Psoas muscle (tissue), 7 donors: ENCODE measurements at regions not wholly inside any gene's neighbourhood (a gene's known extent, or its start where the extent isn't known, plus 50 kb on each side); places are given as distances from the start of the nearest gene placed in this dataset.
"Not testable (repeated sequence)": the region's sequence is repeated elsewhere in the genome, so short reads cannot be mapped to it uniquely, and the experiment has no call there.

ENCODE experiments used
- ATAC-seq, 4 donors: fragments of 200-7000 bp; cut with Tn5 transposase; one replicate each; pipeline ENCODE4 v1.9.1; 2020; ENCODE audit warnings: moderate library complexity in 3 of 4, mild to moderate bottlenecking in 2 of 4
- DNase-seq, 2 donors: peaks; one replicate each; pipeline ENCODE4 v3.0.0-alpha.2; 2020
- H3K27ac ChIP-seq: fragments of 200-600 bp; one replicate; pipeline ENCODE4 v1.8.0; 2022
- H3K27me3 ChIP-seq, 3 donors: fragments of 200-600 bp in 1 of 3; one replicate each; pipeline versions ENCODE4 v1.6.1 to v1.8.0; 2013 to 2022; ENCODE audit warnings: low read length in 2 of 3, mild to moderate bottlenecking in 2 of 3, moderate library complexity in 1 of 3; ENCODE audit not compliant: insufficient read depth in 3 of 3
- H3K36me3 ChIP-seq, 2 donors: fragments of 200-600 bp in 1 of 2; one replicate each; pipeline versions ENCODE4 v1.6.1 to v1.8.0; 2013 to 2022; ENCODE audit warnings: low read depth in 1 of 2, mild to moderate bottlenecking in 1 of 2, moderate library complexity in 1 of 2; ENCODE audit not compliant: insufficient read depth in 1 of 2
- H3K4me1 ChIP-seq: fragments of 200-600 bp; one replicate; pipeline ENCODE4 v1.8.0; 2022
- H3K4me3 ChIP-seq: fragments of 200-600 bp; one replicate; pipeline ENCODE4 v1.8.0; 2022; ENCODE audit warnings: mild to moderate bottlenecking
- H3K9me3 ChIP-seq: fragments of 200-600 bp; one replicate; pipeline ENCODE4 v1.8.0; 2022
- WGBS, 3 donors: extraction: QIAGEN DNeasy Blood & Tissue Kit; methylation state at CpG; one replicate each; pipeline versions ENCODE4 v1.1.6 to v1.1.7; 2013; 5-methylcytosine and 5-hydroxymethylcytosine counted together
- intact Hi-C, 2 donors: fragments of 100-400 bp; cut with DNase I; formaldehyde crosslinking; loops; one replicate each; pipeline versions ENCODE4 v1.11.0 to v1.14.2; 2022
- TF ChIP-seq, protein P1 (sequence below): fragments of 200-600 bp; IDR thresholded peaks from one replicate; pipeline ENCODE4 v1.8.0; 2022; ENCODE audit warnings: antibody characterized with exemption
- donor health status: healthy with polysubstance abuse.
- donor health status: DM: no; HTN: no; CAD: no; lungs with moderate emphysema.
- donor health status: Bipolar disorder and iron deficiency.
- donor health status: healthy.
- donor health status: DM: yes; HTN: yes; CAD: no.
- donor health status: DM: no; HTN: no; CAD: no.
- donor health status: DM: yes; HTN: yes; CAD: no.

DNA sequence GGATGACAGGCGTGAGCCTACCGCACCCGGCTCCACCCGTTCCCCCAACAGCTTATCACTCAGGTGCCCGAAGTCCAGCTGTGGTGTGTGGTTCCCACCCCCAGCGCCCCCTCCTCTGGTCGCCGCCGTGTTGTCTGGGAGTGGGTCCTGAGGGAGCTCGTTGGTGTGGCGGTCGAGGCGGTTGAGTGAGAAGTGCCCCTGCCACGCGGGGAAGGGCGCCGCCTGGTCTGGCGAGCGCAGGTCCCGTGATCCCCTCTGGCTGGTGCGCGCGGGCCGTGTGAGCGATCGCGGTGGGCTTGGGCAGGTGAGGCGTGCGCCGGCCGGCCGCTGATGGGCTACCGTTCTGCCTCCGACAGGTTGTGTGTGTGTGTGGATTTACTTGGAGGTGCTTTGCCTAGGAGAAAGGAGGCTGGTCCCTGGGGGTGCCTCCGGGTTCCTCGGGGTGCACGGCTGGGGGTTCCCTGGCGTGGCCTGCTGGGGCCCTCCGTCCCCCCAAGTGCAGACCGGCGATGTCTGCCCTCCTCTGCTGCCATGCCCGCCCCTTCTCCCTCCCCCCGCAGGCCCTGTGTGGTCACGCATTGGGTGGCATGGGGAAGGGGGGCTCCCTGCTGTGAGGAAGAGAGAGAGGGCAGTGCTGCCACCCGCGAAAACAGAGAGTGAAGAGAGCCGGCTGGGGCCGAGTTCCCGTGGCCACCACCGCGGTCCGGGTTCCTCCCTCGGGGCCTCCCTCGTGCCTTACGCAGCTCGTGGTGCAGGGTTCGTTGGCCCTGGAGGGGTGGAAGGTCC, 336.0 kb upstream of the DEFB115 start:
- intact Hi-C loops, result no loop called here
- Histone ChIP-seq H3K27ac (no peak overlapping the region), H3K9me3 (peaks cover 4% of the 10 kb centered on the region), H3K4me1 (no peaks in the 10 kb centered on the region), H3K4me3 (no peak overlapping the region), H3K27me3 (no peaks in the 10 kb centered on the region), H3K36me3 (no peaks in the 10 kb centered on the region)
- no peak for ATAC-seq
- TF ChIP-seq, protein P1, sequence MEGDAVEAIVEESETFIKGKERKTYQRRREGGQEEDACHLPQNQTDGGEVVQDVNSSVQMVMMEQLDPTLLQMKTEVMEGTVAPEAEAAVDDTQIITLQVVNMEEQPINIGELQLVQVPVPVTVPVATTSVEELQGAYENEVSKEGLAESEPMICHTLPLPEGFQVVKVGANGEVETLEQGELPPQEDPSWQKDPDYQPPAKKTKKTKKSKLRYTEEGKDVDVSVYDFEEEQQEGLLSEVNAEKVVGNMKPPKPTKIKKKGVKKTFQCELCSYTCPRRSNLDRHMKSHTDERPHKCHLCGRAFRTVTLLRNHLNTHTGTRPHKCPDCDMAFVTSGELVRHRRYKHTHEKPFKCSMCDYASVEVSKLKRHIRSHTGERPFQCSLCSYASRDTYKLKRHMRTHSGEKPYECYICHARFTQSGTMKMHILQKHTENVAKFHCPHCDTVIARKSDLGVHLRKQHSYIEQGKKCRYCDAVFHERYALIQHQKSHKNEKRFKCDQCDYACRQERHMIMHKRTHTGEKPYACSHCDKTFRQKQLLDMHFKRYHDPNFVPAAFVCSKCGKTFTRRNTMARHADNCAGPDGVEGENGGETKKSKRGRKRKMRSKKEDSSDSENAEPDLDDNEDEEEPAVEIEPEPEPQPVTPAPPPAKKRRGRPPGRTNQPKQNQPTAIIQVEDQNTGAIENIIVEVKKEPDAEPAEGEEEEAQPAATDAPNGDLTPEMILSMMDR, result no peak
- DNase-seq, result no peak
- 78 to 86% (median 83%) methylated on average over 51 to 57 of the region's 57 CpGs for WGBS, 3 donors

DNA sequence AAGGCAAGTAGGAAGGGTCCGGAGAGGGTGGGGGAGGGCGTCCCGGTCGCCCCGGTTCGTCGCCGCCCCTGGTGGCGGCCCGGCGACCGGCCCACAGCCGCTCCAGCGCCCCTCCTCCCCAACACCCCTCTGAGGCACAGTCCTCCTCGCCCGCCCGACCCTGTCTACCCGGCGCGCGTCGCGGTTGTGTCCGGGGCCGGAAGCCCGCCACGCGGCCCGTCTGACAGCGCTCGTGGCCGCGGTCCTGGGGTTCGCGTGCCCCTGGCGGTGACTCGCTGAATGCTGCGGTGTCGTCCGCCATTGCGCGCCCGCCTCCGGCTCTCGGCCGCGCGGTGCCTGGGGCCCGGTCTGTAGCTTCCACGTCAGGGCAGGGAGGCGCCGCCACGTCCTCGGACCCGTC, 335.3 kb upstream of the DEFB115 start:
- no peaks in the 10 kb centered on the region for H3K27me3 ChIP-seq
- TF ChIP-seq, protein P1, result no peak
- intact Hi-C loops, result no loop called here
- no peak for DNase-seq
- peaks cover 4% of the 10 kb centered on the region for H3K9me3 ChIP-seq
- no peak overlapping the region for H3K4me3 ChIP-seq
- H3K4me1 ChIP-seq, result no peaks in the 10 kb centered on the region
- 41 to 68% (median 48%) methylated on average over 44 to 55 of the region's 55 CpGs for WGBS, 3 donors
- no peaks in the 10 kb centered on the region for H3K36me3 ChIP-seq
- no peak for ATAC-seq
- no peak overlapping the region for H3K27ac ChIP-seq

DNA sequence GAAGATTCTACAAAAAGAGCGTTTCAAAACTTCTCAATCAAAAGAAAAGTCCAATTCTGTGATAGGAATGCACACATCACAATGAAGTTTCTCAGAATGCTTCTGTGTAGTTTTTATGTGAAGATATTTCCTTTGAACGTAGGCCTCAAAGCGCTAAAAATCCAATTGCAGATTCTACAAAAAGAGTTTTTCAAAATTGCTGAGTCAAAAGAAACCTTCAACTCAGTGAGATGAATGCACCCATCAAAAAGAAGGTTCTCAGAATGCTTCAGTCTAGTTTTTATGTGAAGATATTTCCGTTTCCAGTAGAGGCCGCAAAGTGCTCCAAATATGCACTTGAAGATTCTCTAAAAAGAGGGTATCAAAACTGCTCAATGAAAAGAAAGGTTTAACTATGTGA, 319.7 kb upstream of the DEFB115 start:
- TF ChIP-seq, protein P1, result no peak
- WGBS, 3 donors, result 63 to 67% (median 67%) methylated on average over 5 of the region's 5 CpGs
- DNase-seq (no peak), ATAC-seq (no peak)
- Histone ChIP-seq H3K27me3 (no peaks in the 10 kb centered on the region), H3K27ac (no peak overlapping the region), H3K9me3 (peaks cover 9% of the 10 kb centered on the region), H3K4me3 (no peak overlapping the region), H3K4me1 (no peaks in the 10 kb centered on the region), H3K36me3 (no peaks in the 10 kb centered on the region)
- intact Hi-C loops, result no loop called here

DNA sequence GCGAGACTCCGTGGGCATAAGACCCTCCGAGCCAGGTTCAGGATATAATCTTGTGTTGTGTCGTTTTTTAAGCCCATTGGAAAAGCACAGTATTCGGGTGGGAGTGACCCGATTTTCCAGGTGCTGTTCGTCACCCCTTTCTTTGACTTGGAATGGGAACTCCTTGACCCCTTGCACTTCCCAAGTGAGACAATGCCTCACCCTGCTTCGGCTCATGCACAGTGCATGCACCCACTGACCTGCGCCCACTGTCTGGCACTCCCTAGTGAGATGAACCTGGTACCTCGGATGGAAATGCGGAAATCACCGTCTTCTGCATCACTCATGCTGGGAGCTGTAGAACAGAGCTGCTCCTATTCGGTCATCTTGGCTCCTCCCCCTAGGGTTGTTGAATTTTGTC, 307.7 kb upstream of the DEFB115 start:
- H3K36me3 ChIP-seq, result no peaks in the 10 kb centered on the region
- intact Hi-C loops, result no loop called here
- H3K27me3 ChIP-seq, result no peaks in the 10 kb centered on the region
- TF ChIP-seq, protein P1, result no peak
- no peak overlapping the region for H3K4me3 ChIP-seq
- no peak for ATAC-seq
- H3K4me1 ChIP-seq, result no peaks in the 10 kb centered on the region
- DNase-seq, result no peak
- H3K9me3 ChIP-seq, result no peaks in the 10 kb centered on the region
- 86 to 89% (median 88%) methylated on average over 13 of the region's 13 CpGs for WGBS, 3 donors
- no peak overlapping the region for H3K27ac ChIP-seq

DNA sequence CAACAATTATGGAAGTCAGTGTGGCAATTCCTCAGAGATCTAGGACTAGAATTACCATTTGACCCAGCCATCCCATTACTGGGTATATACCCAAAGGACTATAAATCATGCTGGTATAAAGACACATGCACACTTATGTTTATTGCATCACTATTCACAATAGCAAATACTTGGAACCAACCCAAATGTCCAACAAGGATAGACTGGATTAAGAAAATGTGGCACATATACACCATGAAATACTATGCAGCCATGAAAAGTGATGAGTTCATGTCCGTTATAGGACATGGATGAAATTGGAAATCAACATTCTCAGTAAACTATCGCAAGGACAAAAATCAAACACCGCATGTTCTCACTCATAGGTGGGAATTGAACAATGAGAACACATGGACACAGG, 306.4 kb upstream of the DEFB115 start:
- H3K27ac ChIP-seq, intact Hi-C loops, H3K4me1 ChIP-seq, H3K36me3 ChIP-seq, H3K4me3 ChIP-seq, DNase-seq, H3K27me3 ChIP-seq, ATAC-seq, H3K9me3 ChIP-seq: not testable (repeated sequence)
- WGBS, 3 donors, result 80 to 87% (median 82%) methylated on average over 3 of the region's 3 CpGs

DNA sequence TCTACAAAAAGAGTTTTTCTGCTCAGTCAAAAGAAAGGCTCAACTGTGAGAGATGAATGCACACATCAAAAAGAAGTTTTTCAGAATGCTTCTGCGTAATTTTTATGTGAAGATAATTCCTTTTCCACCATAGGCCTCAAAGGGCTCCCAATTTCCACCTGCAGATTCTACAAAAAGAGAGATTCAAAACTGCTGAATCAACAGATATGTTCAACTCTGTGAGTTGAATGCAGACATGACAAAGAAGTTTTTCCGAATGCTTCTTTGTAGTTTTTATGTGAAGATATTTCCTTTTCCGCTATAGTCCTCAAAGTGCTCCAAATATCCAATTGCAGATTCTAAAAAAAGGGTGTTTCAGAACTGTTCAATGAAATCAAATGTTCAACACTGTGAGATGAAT, 300.8 kb upstream of the DEFB115 start:
- H3K27me3 ChIP-seq, H3K27ac ChIP-seq, ATAC-seq, H3K36me3 ChIP-seq, H3K9me3 ChIP-seq, H3K4me1 ChIP-seq, H3K4me3 ChIP-seq, intact Hi-C loops, DNase-seq: not testable (repeated sequence)
- WGBS, 3 donors, result 68 to 74% (median 73%) methylated on average over 3 of the region's 3 CpGs

DNA sequence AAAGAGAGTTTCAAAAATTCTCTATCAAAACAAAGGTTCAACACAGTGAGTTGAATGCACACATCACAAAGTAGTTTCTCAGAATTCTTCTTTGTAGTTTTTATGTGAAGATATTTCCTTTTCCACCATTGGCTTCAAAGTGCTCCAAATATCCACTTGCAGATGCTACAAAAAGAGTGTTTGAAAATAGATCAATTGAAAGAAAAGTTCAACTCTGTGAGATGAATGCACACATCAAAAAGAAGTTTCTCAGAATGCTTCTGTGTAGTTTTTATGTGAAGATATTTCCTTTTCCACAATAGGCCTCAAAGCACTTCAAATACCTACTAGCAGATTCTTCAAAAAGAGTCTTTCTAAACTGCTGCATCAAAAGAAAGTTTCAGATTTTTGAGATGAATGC, 298.3 kb upstream of the DEFB115 start:
- H3K9me3 ChIP-seq, DNase-seq, ATAC-seq: not testable (repeated sequence)

More for the DNA sequence above, 298.3 kb upstream of the DEFB115 start:
- H3K27ac ChIP-seq, H3K4me3 ChIP-seq, H3K36me3 ChIP-seq, H3K4me1 ChIP-seq, H3K27me3 ChIP-seq, intact Hi-C loops: not testable (repeated sequence)
